B cell (primary cell): ENCODE measurements at regions not wholly inside any gene's neighbourhood (a gene's known extent, or its start where the extent isn't known, plus 50 kb on each side); places are given as distances from the start of the nearest gene placed in this dataset.

Experiments
- ATAC-seq: fragments of 200-7000 bp; cut with Tn5 transposase; one replicate; pipeline ENCODE4 v1.10.0; 2021; ENCODE audit warnings: low read depth, mild to moderate bottlenecking, moderate number of reproducible peaks, moderate library complexity
- CTCF ChIA-PET: fragments of 350-600 bp; sonication (Branson Sonifier 250); formaldehyde crosslinking; loops from one replicate; lab custom pipeline; 2021; ENCODE audit warnings: antibody characterized with exemption, inconsistent platforms; lab: Charles Lee
- POLR2A ChIA-PET: fragments of 350-600 bp; sonication (Branson Sonifier 250); formaldehyde crosslinking; loops from one replicate; lab custom pipeline; 2021; ENCODE audit warnings: antibody characterized with exemption; lab: Charles Lee
- DNase-seq: peaks from one replicate; pipeline ENCODE4 v3.0.0; 2013
- H2AFZ ChIP-seq: 2 replicates; pipeline ENCODE4 v1.6.1; 2012; ENCODE audit warnings: mild to moderate bottlenecking, low read depth, low read length; ENCODE audit not compliant: insufficient read depth, poor library complexity, severe bottlenecking
- H3K27ac ChIP-seq, 2 donors: 1 replicate in 1 of 2; 2 replicates in 1 of 2; pipeline ENCODE4 v1.5.1; 2012 to 2013; ENCODE audit warnings: low read length in 2 of 2, mild to moderate bottlenecking in 2 of 2, moderate library complexity in 1 of 2
- H3K27me3 ChIP-seq, 4 experiments: fragments of 200-600 bp in 1 of 4; sonication (generic) in 1 of 4; replicated peaks in 1 of 4; 1 replicate in 2 of 4; 2 replicates in 2 of 4; pipeline versions ENCODE4 v1.6.1 to v1.7.0; 2013 to 2016; ENCODE audit warnings: low read length in 3 of 4, mild to moderate bottlenecking in 2 of 4, mixed read lengths in 1 of 4, moderate library complexity in 1 of 4; ENCODE audit not compliant: insufficient read depth in 4 of 4, control insufficient read depth in 3 of 4; ENCODE audit errors: control extremely low read depth in 1 of 4
- H3K36me3 ChIP-seq, 2 experiments: replicated peaks in 1 of 2; 1 replicate in 1 of 2; 2 replicates in 1 of 2; pipeline versions ENCODE4 v1.6.1 to v1.7.1; 2013; ENCODE audit warnings: low read length in 1 of 2; ENCODE audit not compliant: insufficient read depth in 2 of 2, control insufficient read depth in 1 of 2; ENCODE audit errors: control extremely low read depth in 1 of 2, extremely low read depth in 1 of 2
- H3K4me1 ChIP-seq, 2 donors: fragments of 200-600 bp in 1 of 2; sonication (generic) in 1 of 2; 1 replicate in 1 of 2; 2 replicates in 1 of 2; pipeline versions ENCODE4 v1.5.1 to v1.6.1; 2013 to 2017; ENCODE audit warnings: low read length in 2 of 2; ENCODE audit not compliant: control insufficient read depth in 2 of 2, insufficient read depth in 2 of 2
- H3K4me2 ChIP-seq: replicated peaks from 2 replicates; pipeline ENCODE3; 2012; ENCODE audit warnings: mild to moderate bottlenecking, low read depth, low read length; ENCODE audit not compliant: poor library complexity, severe bottlenecking
- H3K4me3 ChIP-seq, 5 experiments: fragments of 200-600 bp in 1 of 5; sonication (generic) in 1 of 5; 1 replicate in 3 of 5; 2 replicates in 2 of 5; pipeline versions ENCODE4 v1.5.1 to v1.7.0; 2011 to 2016; ENCODE audit warnings: low read length in 4 of 5, mild to moderate bottlenecking in 4 of 5, low read depth in 2 of 5, control low read depth in 1 of 5, moderate library complexity in 1 of 5; ENCODE audit not compliant: insufficient read depth in 1 of 5; ENCODE audit errors: control extremely low read depth in 1 of 5, extremely low read depth in 1 of 5
- H3K79me2 ChIP-seq: fragments of 200-600 bp; sonication (generic); one replicate; pipeline ENCODE4 v1.6.0; 2016; ENCODE audit warnings: low read length; ENCODE audit not compliant: control insufficient read depth, insufficient read depth
- H3K9ac ChIP-seq: fragments of 200-600 bp; sonication (generic); 2 replicates; pipeline ENCODE4 v1.6.1; 2017; ENCODE audit warnings: mild to moderate bottlenecking, low read length, moderate library complexity
- H3K9me3 ChIP-seq, 3 donors: one replicate each; pipeline versions ENCODE4 v1.6.1 to v1.7.1; 2013; ENCODE audit warnings: low read length in 2 of 3; ENCODE audit not compliant: control insufficient read depth in 2 of 3, insufficient read depth in 1 of 3; ENCODE audit errors: control extremely low read depth in 1 of 3
- H4K20me1 ChIP-seq: 2 replicates; pipeline ENCODE4 v1.6.0; 2012; ENCODE audit warnings: mild to moderate bottlenecking, low read length; ENCODE audit not compliant: insufficient read depth, control insufficient read depth, poor library complexity, severe bottlenecking
- H3K27ac Mint-ChIP-seq: one replicate; pipeline ENCODE4 v1.8.0; 2021; ENCODE audit warnings: mixed read lengths
- H3K27me3 Mint-ChIP-seq: one replicate; pipeline ENCODE4 v1.8.0; 2021; ENCODE audit warnings: mixed read lengths
- H3K4me1 Mint-ChIP-seq: one replicate; pipeline ENCODE4 v1.8.0; 2021; ENCODE audit warnings: mixed read lengths
- H3K4me3 Mint-ChIP-seq: one replicate; pipeline ENCODE4 v1.8.0; 2021; ENCODE audit warnings: mixed read lengths
- H3K9me3 Mint-ChIP-seq: one replicate; pipeline ENCODE4 v1.8.0; 2022; ENCODE audit warnings: mixed read lengths; ENCODE audit not compliant: insufficient read depth
- CTCF ChIP-seq: fragments of 200-600 bp; IDR thresholded peaks from one replicate; pipeline ENCODE4 v1.8.0; 2022; ENCODE audit warnings: antibody characterized with exemption, mild to moderate bottlenecking
- EZH2 ChIP-seq: IDR thresholded peaks from 2 replicates; pipeline ENCODE4 v1.6.1; 2012; ENCODE audit warnings: borderline replicate concordance, low read depth, mild to moderate bottlenecking, moderate library complexity, low read length; ENCODE audit not compliant: insufficient read depth, poor library complexity, severe bottlenecking
- WGBS: methylation state at CpG from one replicate; pipeline ENCODE4 v1.1.5; 2013; ENCODE audit warnings: missing lambda C conversion rate; ENCODE audit not compliant: insufficient coverage; 5-methylcytosine and 5-hydroxymethylcytosine counted together
- intact Hi-C: fragments of 100-400 bp; cut with micrococcal nuclease; formaldehyde crosslinking; loops from one replicate; pipeline ENCODE4 v1.10.0; 2022

GRCh38 chr3:158994386-158994785, 192.5 kb downstream of the MFSD1 start:
- H3K4me3 Mint-ChIP-seq: no peak overlapping the region
- no peaks in the 10 kb centered on the region for H3K9me3 Mint-ChIP-seq
- no peak overlapping the region for H3K9ac ChIP-seq
- no peaks in the 10 kb centered on the region for H3K36me3 ChIP-seq
- no peak overlapping the region for H2AFZ ChIP-seq
- H3K4me3 ChIP-seq: no peak overlapping the region
- H3K27ac Mint-ChIP-seq: no peak overlapping the region
- ChIA-PET CTCF (no interaction called here), POLR2A (no interaction called here)
- no peak overlapping the region for H3K4me2 ChIP-seq
- peaks cover 4% of the 10 kb centered on the region for H3K27me3 Mint-ChIP-seq
- TF ChIP-seq EZH2: no peak
- no peak for TF ChIP-seq CTCF
- intact Hi-C loops: no loop called here
- no CpG with 5 or more reads among the region's 4 CpGs for WGBS
- H3K27me3 ChIP-seq: peaks cover 0 to 3% (median 0%) of the 10 kb centered on the region in 4 experiments
- H3K79me2 ChIP-seq: no peaks in the 10 kb centered on the region
- no peaks in the 10 kb centered on the region for H3K4me1 ChIP-seq
- ATAC-seq (no peak), DNase-seq (no peak)
- peaks cover 0 to 8% (median 0%) of the 10 kb centered on the region in 3 donors for H3K9me3 ChIP-seq
- H3K27ac ChIP-seq: no peak overlapping the region
- H4K20me1 ChIP-seq: no peaks in the 10 kb centered on the region
- H3K4me1 Mint-ChIP-seq: no peaks in the 10 kb centered on the region

GRCh38 chr3:159001711-159002110, 199.9 kb downstream of the MFSD1 start:
- Histone ChIP-seq H3K9ac (no peak overlapping the region), H3K79me2 (no peaks in the 10 kb centered on the region), H3K27ac (no peak overlapping the region), H4K20me1 (no peaks in the 10 kb centered on the region), H2AFZ (no peak overlapping the region), H3K27me3 (no peaks in the 10 kb centered on the region), H3K36me3 (no peaks in the 10 kb centered on the region), H3K4me3 (no peak overlapping the region), H3K9me3 (no peaks in the 10 kb centered on the region), H3K4me1 (no peaks in the 10 kb centered on the region), H3K4me2 (no peak overlapping the region)
- POLR2A ChIA-PET: no interaction called here
- Mint-ChIP-seq H3K27me3 (no peaks in the 10 kb centered on the region), H3K9me3 (no peaks in the 10 kb centered on the region), H3K4me3 (no peak overlapping the region), H3K27ac (no peak overlapping the region), H3K4me1 (no peaks in the 10 kb centered on the region)
- no CpG with 5 or more reads among the region's 1 CpG for WGBS
- CTCF ChIA-PET: no interaction called here
- DNase-seq: no peak
- no peak for TF ChIP-seq CTCF
- TF ChIP-seq EZH2: no peak
- intact Hi-C loops: no loop called here
- ATAC-seq: no peak
